ENCODE measurements at regions not wholly inside any gene's neighbourhood (a gene's known extent, or its start where the extent isn't known, plus 50 kb on each side); places are given as distances from the start of the nearest gene placed in this dataset.

GRCh38 chr3:3737531-3737930 lies 61.7 kb upstream of the LRRN1 start:
- intact Hi-C loops (cut with micrococcal nuclease): no loop called here
- Mint-ChIP-seq H3K27ac (no peak overlapping the region), H3K27me3 (no peaks in the 10 kb centered on the region), H3K36me3 (ENCODE audit: low read depth) (no peaks in the 10 kb centered on the region), H3K4me1 (ENCODE audit: low read depth) (no peaks in the 10 kb centered on the region), H3K9me3 (no peaks in the 10 kb centered on the region), H3K4me3 (no peak overlapping the region)
- ChIA-PET POLR2A (no interaction called here), CTCF (no interaction called here)
- DNase-seq: no peak
- ATAC-seq: no peak
- TF ChIP-seq CTCF (IDR thresholded peaks at IDR 0.05): no peak

- Mint-ChIP-seq H3K9me3 (no peaks in the 10 kb centered on the region), H3K27ac (no peak overlapping the region), H3K4me1 (ENCODE audit: low read depth) (no peaks in the 10 kb centered on the region), H3K27me3 (no peaks in the 10 kb centered on the region), H3K36me3 (ENCODE audit: low read depth) (no peaks in the 10 kb centered on the region), H3K4me3 (no peak overlapping the region)
- no peak for ATAC-seq
- intact Hi-C loops (cut with micrococcal nuclease): no loop called here
- no peak for DNase-seq
- CTCF ChIA-PET: no interaction called here
- POLR2A ChIA-PET: no interaction called here
- TF ChIP-seq CTCF (IDR thresholded peaks at IDR 0.05): no peak
Measured at GRCh38 chr3:3735919-3736318, 63.3 kb upstream of the LRRN1 start.

- DNase-seq: no peak
Measured at GRCh38 chr3:3734881-3735280, 64.3 kb upstream of the LRRN1 start.

GRCh38 chr3:3729261-3729660 lies 70.0 kb upstream of the LRRN1 start:
- peaks cover 3% of the 10 kb centered on the region for H3K9me3 Mint-ChIP-seq
- H3K27ac Mint-ChIP-seq: no peak overlapping the region
- ChIA-PET POLR2A (no interaction called here), CTCF (no interaction called here)
- intact Hi-C loops (cut with micrococcal nuclease): no loop called here
- TF ChIP-seq CTCF (IDR thresholded peaks at IDR 0.05): no peak
- H3K36me3 Mint-ChIP-seq (ENCODE audit: low read depth): no peaks in the 10 kb centered on the region
- no peak for DNase-seq
- no peak for ATAC-seq
- no peaks in the 10 kb centered on the region for H3K4me1 Mint-ChIP-seq (ENCODE audit: low read depth)
- no peaks in the 10 kb centered on the region for H3K27me3 Mint-ChIP-seq
- H3K4me3 Mint-ChIP-seq: no peak overlapping the region

More at GRCh38 chr3:3734881-3735280, 64.3 kb upstream of the LRRN1 start:
- Mint-ChIP-seq H3K27ac (no peak overlapping the region), H3K27me3 (no peaks in the 10 kb centered on the region), H3K36me3 (ENCODE audit: low read depth) (no peaks in the 10 kb centered on the region), H3K4me3 (no peak overlapping the region), H3K4me1 (ENCODE audit: low read depth) (no peaks in the 10 kb centered on the region), H3K9me3 (no peaks in the 10 kb centered on the region)
- ChIA-PET POLR2A (interaction anchor here (0.6 kb wide), 1 partner anchor 22 kb away, joined by 3 read pairs; no protein-coding TSS in a partner anchor), CTCF (no interaction called here)
- intact Hi-C loops (cut with micrococcal nuclease): no loop called here
- no peak for TF ChIP-seq CTCF (IDR thresholded peaks at IDR 0.05)
- no peak for ATAC-seq

GRCh38 chr3:3726549-3726948 lies 72.7 kb upstream of the LRRN1 start:
- intact Hi-C loops (cut with micrococcal nuclease): no loop called here
- Mint-ChIP-seq H3K4me3 (no peak overlapping the region), H3K4me1 (ENCODE audit: low read depth) (no peaks in the 10 kb centered on the region), H3K36me3 (ENCODE audit: low read depth) (no peaks in the 10 kb centered on the region), H3K27me3 (no peaks in the 10 kb centered on the region), H3K27ac (no peak overlapping the region), H3K9me3 (peaks cover 3% of the 10 kb centered on the region)
- ChIA-PET CTCF (no interaction called here), POLR2A (interaction anchor here (0.7 kb wide), 1 partner anchor 17 kb away, joined by 3 read pairs; no protein-coding TSS in a partner anchor)
- ATAC-seq (no peak), DNase-seq (no peak)
- TF ChIP-seq CTCF (IDR thresholded peaks at IDR 0.05): no peak

All from activated CD8-positive, alpha-beta T cell treated with anti-CD3 and anti-CD28 coated beads for 36 hours (primary cell).